RWPE1 (cell line): ENCODE measurements at regions not wholly inside any gene's neighbourhood (a gene's known extent, or its start where the extent isn't known, plus 50 kb on each side); places are given as distances from the start of the nearest gene placed in this dataset.

Experiments
- CTCF ChIA-PET: fragments of 350-600 bp; sonication (Branson Sonifier 250); formaldehyde crosslinking; extraction: SDS; loops from one replicate; lab custom pipeline; 2021; lab: Yijun Ruan, JAX
- POLR2A ChIA-PET: fragments of 400-600 bp; formaldehyde crosslinking; extraction: SDS; loops from one replicate; lab custom pipeline; 2020; ENCODE audit warnings: antibody characterized with exemption; ENCODE audit not compliant: low non-redundant PET; lab: Yijun Ruan, JAX
- DNase-seq: peaks from one replicate; pipeline ENCODE4 v3.0.0; 2012; ENCODE audit warnings: low spot score
- H3K27ac ChIP-seq: fragments of 450-650 bp; 2 replicates; pipeline ENCODE4 v1.5.1; 2017
- TF ChIP-seq, protein P1 (sequence below): fragments of 450-650 bp; conservative IDR thresholded peaks from 2 replicates; pipeline ENCODE4 v1.5.1; 2017; ENCODE audit warnings: low read depth, mild to moderate bottlenecking

DNA sequence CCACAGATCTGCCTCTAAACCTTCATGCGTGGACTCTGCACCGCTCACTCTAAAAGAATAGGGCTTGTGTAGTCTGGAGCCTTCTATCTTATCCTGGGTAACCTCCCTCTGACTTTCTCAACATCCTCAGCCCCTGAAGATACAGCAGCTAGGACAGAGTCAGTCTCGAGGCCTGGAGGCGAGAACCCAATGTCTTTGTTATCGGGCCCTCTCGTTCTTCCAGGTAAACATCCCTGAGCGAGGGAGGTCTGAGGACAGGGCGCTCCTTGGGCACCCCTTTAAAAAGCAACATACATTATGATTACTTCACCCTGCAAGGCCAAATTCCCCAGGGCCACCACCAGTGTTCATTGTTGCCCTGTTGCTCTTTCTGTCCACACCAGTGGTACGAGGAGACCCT lies 75.4 kb upstream of the PRNP start:
- CTCF ChIA-PET: interaction anchor here (1.0 kb wide), 1 partner anchor 109 kb away, joined by 3 read pairs; no protein-coding TSS in a partner anchor
- DNase-seq: no peak
- TF ChIP-seq, protein P1, sequence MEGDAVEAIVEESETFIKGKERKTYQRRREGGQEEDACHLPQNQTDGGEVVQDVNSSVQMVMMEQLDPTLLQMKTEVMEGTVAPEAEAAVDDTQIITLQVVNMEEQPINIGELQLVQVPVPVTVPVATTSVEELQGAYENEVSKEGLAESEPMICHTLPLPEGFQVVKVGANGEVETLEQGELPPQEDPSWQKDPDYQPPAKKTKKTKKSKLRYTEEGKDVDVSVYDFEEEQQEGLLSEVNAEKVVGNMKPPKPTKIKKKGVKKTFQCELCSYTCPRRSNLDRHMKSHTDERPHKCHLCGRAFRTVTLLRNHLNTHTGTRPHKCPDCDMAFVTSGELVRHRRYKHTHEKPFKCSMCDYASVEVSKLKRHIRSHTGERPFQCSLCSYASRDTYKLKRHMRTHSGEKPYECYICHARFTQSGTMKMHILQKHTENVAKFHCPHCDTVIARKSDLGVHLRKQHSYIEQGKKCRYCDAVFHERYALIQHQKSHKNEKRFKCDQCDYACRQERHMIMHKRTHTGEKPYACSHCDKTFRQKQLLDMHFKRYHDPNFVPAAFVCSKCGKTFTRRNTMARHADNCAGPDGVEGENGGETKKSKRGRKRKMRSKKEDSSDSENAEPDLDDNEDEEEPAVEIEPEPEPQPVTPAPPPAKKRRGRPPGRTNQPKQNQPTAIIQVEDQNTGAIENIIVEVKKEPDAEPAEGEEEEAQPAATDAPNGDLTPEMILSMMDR: no peak
- POLR2A ChIA-PET: no interaction called here
- no peak overlapping the region for H3K27ac ChIP-seq

DNA sequence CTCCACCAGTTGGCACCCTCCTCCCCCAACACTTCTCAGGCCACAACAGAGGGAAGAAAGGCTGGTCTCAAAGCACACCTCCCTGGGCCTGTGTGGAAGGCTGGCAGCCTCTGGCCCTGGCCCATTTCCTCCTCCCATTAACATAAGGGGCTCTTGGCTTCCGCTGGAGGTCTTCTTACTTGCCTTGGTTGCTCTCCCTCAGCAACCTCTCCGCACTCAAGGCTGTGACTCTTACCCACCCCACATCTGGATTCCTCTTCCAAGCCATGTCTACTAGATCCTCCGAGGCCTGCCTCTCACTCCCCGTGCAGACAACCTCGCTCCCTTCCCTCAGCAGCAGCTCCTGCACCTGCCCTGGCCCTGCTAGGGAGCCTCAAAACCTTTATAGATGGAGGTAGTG lies 76.7 kb upstream of the PRNP start:
- no peak for DNase-seq

DNA sequence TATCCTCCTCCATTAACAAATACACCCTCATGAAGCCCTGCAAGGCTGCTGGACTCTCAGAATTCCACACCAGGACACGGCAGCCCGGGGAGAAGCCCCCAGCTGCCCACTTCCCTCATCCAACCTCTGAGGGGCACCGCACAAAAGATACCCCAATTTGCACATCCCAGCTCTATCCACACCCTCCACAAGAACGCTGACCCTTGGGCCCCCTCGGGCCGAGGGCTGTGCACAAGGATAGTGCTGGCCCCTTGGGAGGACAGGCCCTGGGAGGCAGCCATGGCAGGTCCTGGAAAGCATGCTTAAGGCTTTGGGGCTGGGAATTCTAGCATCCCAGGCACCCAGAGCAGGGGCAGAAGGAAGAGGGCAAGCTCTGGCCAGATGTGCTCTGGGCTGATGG lies 77.4 kb upstream of the PRNP start:
- CTCF ChIA-PET: interaction anchor here (1.0 to 1.9 kb wide), 2 partner anchors 112 to 355 kb away, joined by 3 to 7 read pairs; no protein-coding TSS in a partner anchor
- TF ChIP-seq, protein P1: no peak
- no peak for DNase-seq
- H3K27ac ChIP-seq: no peak overlapping the region
- POLR2A ChIA-PET: no interaction called here

More for the DNA sequence above, 76.7 kb upstream of the PRNP start:
- CTCF ChIA-PET: interaction anchor here (1.0 to 1.9 kb wide), 2 partner anchors 111 to 356 kb away, joined by 3 to 7 read pairs; no protein-coding TSS in a partner anchor
- no peak overlapping the region for H3K27ac ChIP-seq
- POLR2A ChIA-PET: no interaction called here
- TF ChIP-seq, protein P1: no peak

DNA sequence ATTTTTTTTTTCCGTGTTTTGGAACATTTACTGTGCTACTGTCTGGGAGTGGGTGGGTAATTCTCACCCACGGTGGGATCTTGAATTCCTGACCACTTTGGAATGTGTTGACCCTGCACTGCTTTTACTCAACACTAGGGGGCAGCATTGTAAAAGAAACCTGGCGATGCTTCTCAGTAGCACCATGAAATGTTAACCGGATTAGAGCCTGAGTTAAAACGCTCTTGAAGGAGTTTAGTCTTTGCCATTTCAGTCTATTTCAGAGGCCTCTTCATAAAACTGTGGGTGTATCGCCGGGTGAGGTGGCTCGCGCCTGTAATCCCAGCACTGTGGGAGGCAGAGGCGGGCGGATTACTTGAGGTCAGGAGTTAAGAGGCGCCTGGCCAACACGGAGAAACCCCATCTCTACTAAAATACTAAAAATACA lies 79.0 kb upstream of the PRNP start:
- H3K27ac ChIP-seq: no peak overlapping the region
- TF ChIP-seq, protein P1: peak; percentile 97
- POLR2A ChIA-PET: no interaction called here
- CTCF ChIA-PET: interaction anchor here (0.6 kb wide), 1 partner anchor 118 kb away, joined by 5 read pairs; no protein-coding TSS in a partner anchor
- peak; percentile 74 for DNase-seq

DNA sequence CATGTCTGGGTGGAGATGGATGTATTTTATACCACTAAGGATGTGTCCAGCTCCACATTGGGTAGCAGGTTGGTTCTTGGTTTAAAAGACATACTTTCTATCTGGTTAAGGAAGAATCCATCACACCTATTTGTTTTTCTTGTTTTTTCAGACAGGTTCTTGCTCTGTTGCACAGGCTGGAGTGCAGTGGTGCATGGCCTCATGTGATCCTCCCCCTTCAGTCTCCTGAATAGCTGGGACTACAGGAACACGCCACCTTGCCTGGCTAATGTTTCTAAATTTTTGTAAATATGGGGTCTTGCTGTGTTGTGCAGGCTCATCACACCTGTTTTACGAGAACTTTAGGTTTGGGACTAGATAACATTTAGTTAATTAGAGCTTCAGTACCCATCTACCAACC lies 80.2 kb upstream of the PRNP start:
- CTCF ChIA-PET: interaction anchor here (0.6 to 1.0 kb wide), 4 partner anchors 8 to 1476 kb away, joined by 3 read pairs; no protein-coding TSS in a partner anchor
- POLR2A ChIA-PET: no interaction called here
- TF ChIP-seq, protein P1: no peak
- no peak overlapping the region for H3K27ac ChIP-seq
- no peak for DNase-seq

DNA sequence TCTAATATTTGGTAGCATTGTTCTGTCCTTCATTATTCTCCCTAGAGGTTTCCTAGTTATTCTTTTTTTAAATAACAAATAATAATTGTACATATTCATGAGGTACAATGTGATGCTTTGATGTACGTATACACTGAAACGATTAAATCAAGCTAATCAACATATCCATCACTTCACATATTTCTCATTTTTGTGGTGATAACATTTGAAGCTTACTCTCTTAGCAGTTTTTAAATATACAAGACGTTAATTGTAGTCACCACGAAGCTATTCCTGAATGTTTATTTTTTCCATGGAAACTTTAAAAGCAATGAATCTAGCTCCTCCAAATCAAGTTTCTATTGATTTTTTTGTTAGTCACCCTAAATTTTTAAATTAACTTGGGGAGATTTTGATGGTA lies 81.1 kb upstream of the PRNP start:
- CTCF ChIA-PET: interaction anchor here (0.8 kb wide), 1 partner anchor 9 kb away, joined by 3 read pairs; no protein-coding TSS in a partner anchor
- H3K27ac ChIP-seq: no peak overlapping the region
- POLR2A ChIA-PET: no interaction called here
- DNase-seq: no peak
- TF ChIP-seq, protein P1: no peak
